Calu3 (cell line): ENCODE measurements at regions not wholly inside any gene's neighbourhood (a gene's known extent, or its start where the extent isn't known, plus 50 kb on each side); places are given as distances from the start of the nearest gene placed in this dataset.

Source experiments
- BruUV-seq: library from RNA; stranded (reverse); fragments of 400-500 nt; replicated peaks from 2 replicates; lab custom pipeline; 2021; lab: Mats Ljungman, UMichigan
- CTCF ChIA-PET: fragments of 300-600 bp; sonication (Branson Sonifier 250); formaldehyde crosslinking; loops from one replicate; lab custom pipeline; 2022; ENCODE audit warnings: antibody characterized with exemption; lab: Charles Lee
- DNase-seq: peaks from one replicate; pipeline ENCODE4 v3.0.0; 2022
- H3K27ac Mint-ChIP-seq: one replicate; pipeline ENCODE4 v1.8.0; 2022; ENCODE audit warnings: mixed read lengths; ENCODE audit not compliant: unreplicated experiment
- H3K27me3 Mint-ChIP-seq: one replicate; pipeline ENCODE4 v1.8.0; 2022; ENCODE audit warnings: mixed read lengths; ENCODE audit not compliant: unreplicated experiment
- H3K36me3 Mint-ChIP-seq: one replicate; pipeline ENCODE4 v1.8.0; 2022; ENCODE audit warnings: mild to moderate bottlenecking, moderate library complexity, mixed read lengths; ENCODE audit not compliant: insufficient read depth, unreplicated experiment
- H3K4me1 Mint-ChIP-seq: one replicate; pipeline ENCODE4 v1.8.0; 2022; ENCODE audit warnings: mild to moderate bottlenecking, low read depth, mixed read lengths; ENCODE audit not compliant: unreplicated experiment
- H3K4me3 Mint-ChIP-seq: one replicate; pipeline ENCODE4 v1.8.0; 2022; ENCODE audit warnings: mild to moderate bottlenecking, low read depth, moderate library complexity, mixed read lengths; ENCODE audit not compliant: unreplicated experiment
- H3K9me3 Mint-ChIP-seq: one replicate; pipeline ENCODE4 v1.8.0; 2022; ENCODE audit warnings: low read depth, mixed read lengths; ENCODE audit not compliant: unreplicated experiment
- intact Hi-C: fragments of 100-400 bp; cut with micrococcal nuclease; formaldehyde crosslinking; loops from one replicate; pipeline ENCODE4 v1.10.0; 2022; ENCODE audit not compliant: unreplicated experiment
- TF ChIP-seq, protein P1 (sequence below): fragments of 200-600 bp; IDR thresholded peaks from one replicate; pipeline ENCODE4 v1.8.0; 2022; ENCODE audit warnings: antibody characterized with exemption; ENCODE audit not compliant: unreplicated experiment

DNA sequence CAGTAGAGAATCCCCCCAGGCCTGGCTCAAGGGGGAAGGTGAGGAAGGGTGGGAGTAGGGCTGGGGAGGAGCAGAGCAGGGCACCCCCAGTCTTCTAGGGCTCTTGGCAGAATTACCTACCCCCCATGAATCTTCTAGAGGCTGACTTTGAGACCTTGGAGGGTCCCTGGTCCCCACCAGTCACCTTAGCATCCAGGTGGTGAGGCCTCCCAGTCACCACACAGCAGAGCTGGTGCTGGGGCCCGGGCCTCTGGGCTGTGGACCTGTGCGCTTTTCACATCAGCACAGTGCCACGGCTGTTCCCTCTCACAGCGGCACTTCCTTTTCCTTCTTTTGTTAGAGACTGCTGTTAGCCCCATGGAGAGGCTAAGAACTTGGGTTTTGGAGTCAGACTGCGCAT lies 148.6 kb upstream of the PITX1 start:
- Mint-ChIP-seq H3K36me3 (no peaks in the 10 kb centered on the region), H3K4me1 (peaks cover 13% of the 10 kb centered on the region), H3K27me3 (peaks cover 8% of the 10 kb centered on the region), H3K4me3 (no peak overlapping the region), H3K27ac (no peak overlapping the region), H3K9me3 (no peaks in the 10 kb centered on the region)
- intact Hi-C loops: no loop called here
- no TSS peak for BruUV-seq
- no peak for DNase-seq
- TF ChIP-seq, protein P1, sequence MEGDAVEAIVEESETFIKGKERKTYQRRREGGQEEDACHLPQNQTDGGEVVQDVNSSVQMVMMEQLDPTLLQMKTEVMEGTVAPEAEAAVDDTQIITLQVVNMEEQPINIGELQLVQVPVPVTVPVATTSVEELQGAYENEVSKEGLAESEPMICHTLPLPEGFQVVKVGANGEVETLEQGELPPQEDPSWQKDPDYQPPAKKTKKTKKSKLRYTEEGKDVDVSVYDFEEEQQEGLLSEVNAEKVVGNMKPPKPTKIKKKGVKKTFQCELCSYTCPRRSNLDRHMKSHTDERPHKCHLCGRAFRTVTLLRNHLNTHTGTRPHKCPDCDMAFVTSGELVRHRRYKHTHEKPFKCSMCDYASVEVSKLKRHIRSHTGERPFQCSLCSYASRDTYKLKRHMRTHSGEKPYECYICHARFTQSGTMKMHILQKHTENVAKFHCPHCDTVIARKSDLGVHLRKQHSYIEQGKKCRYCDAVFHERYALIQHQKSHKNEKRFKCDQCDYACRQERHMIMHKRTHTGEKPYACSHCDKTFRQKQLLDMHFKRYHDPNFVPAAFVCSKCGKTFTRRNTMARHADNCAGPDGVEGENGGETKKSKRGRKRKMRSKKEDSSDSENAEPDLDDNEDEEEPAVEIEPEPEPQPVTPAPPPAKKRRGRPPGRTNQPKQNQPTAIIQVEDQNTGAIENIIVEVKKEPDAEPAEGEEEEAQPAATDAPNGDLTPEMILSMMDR: no peak
- CTCF ChIA-PET: interaction anchor here (0.7 kb wide), 1 partner anchor 153 kb away, joined by 5 read pairs; no protein-coding TSS in a partner anchor

DNA sequence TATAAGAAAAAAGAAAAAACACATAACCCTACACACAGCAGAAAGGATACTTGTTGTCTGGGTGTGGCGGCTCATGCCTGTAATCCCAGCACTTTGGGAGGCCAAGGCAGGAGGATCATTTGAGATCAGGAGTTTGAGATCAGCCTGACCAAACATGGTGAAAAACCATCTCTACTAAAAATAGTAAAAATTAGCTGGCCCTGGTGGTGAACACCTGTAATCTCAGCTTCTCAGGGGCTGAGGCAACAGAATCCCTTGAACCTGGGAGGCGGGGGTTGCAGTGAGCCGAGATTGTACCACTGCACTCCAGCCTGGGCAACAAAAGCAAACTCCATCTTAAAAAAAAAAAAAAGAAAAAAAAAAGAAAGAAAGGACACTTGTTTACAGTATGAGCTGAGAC lies 147.6 kb upstream of the PITX1 start:
- TF ChIP-seq, protein P1: no peak

DNA sequence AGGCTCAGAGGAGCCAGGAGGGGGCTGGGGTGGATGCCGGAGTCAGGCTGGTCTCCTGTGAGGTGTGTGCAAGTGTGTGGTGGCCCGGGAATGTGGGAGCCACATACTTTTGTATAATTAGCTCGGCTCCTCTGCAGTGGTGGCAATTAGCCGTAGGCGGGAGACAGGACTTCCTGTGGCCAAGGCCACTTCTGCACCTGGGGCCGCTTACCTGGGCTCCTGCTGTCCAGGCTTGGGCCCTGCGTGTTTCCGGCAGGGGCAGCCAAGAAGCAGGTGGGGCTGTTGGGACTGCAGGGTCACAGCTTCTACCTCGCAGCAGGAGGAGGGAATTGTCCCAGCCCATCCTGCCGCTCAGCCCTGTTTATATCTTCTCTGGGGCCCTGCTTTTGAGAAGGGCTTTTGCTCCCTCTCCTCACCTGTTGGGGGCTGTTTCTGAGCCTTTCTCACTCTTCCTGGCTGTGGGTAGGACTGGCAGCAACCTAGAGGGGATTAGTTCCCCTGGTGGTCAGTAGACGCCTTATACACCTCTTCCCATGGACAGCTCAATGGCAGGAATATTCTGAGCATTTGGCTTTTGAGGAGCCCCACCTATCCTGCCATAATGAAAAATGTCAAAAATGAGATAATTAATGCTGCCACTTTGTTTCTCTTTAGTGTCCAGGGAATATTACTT lies 145.4 kb upstream of the PITX1 start:
- H3K36me3 Mint-ChIP-seq: no peaks in the 10 kb centered on the region
- no peak for DNase-seq
- H3K4me3 Mint-ChIP-seq: no peak overlapping the region
- TF ChIP-seq, protein P1: no peak
- CTCF ChIA-PET: interaction anchor here (1.2 kb wide), 1 partner anchor 14 kb away, joined by 3 read pairs; no protein-coding TSS in a partner anchor
- BruUV-seq: no TSS peak
- no peaks in the 10 kb centered on the region for H3K9me3 Mint-ChIP-seq
- no peaks in the 10 kb centered on the region for H3K4me1 Mint-ChIP-seq
- intact Hi-C loops: no loop called here
- H3K27ac Mint-ChIP-seq: no peak overlapping the region
- peaks cover 24% of the 10 kb centered on the region for H3K27me3 Mint-ChIP-seq

More for the DNA sequence above, 147.6 kb upstream of the PITX1 start:
- intact Hi-C loops: no loop called here
- H3K9me3 Mint-ChIP-seq: no peaks in the 10 kb centered on the region
- CTCF ChIA-PET: interaction anchor here (1.0 kb wide), 1 partner anchor 14 kb away, joined by 3 read pairs; no protein-coding TSS in a partner anchor
- no TSS peak for BruUV-seq
- H3K4me1 Mint-ChIP-seq: peaks cover 4% of the 10 kb centered on the region
- peaks cover 18% of the 10 kb centered on the region for H3K27me3 Mint-ChIP-seq
- H3K4me3 Mint-ChIP-seq: no peak overlapping the region
- H3K27ac Mint-ChIP-seq: no peak overlapping the region
- no peak for DNase-seq
- no peaks in the 10 kb centered on the region for H3K36me3 Mint-ChIP-seq

DNA sequence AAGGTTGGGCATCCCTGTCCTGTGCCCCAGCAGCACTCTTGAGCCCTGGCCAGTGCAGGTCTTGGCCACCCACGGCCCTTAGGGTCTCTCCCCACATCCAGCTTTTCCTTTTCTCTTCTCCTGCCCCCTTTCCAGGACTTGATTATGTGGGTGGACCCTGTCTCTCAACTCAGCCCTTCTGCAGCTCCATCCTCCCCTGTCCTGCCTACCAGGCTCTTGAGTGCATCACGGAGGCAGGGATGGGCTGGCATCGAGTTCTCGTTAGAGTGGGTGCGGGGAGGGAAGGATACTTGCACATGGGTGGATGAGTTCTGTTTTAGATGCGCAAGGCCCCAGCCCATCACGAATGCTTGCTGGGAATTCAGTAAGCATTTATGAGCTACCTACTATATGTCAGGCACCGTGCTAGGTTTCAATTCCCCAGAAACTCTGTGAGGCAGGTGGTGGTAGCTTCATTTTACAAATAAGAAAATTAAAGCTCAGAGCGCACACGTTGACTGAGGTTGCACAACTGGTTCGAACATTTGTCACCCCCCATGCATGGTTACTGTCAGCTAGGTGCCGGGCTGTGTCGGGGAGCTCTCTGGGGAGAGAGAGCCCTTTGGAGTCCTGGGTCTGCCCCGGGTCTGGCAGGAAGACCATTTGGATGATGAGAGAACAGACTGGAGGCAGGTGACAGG lies 144.6 kb upstream of the PITX1 start:
- TF ChIP-seq, protein P1: no peak
- DNase-seq: no peak
- Mint-ChIP-seq H3K27ac (no peak overlapping the region), H3K9me3 (no peaks in the 10 kb centered on the region), H3K27me3 (peaks cover 33% of the 10 kb centered on the region), H3K4me1 (no peaks in the 10 kb centered on the region), H3K36me3 (no peaks in the 10 kb centered on the region), H3K4me3 (no peak overlapping the region)
- CTCF ChIA-PET: no interaction called here
- intact Hi-C loops: no loop called here
- no TSS peak for BruUV-seq
